Hypothalamus (tissue), 51 donors: ENCODE measurements at regions not wholly inside any gene's neighbourhood (a gene's known extent, or its start where the extent isn't known, plus 50 kb on each side); places are given as distances from the start of the nearest gene placed in this dataset.

Source experiments
- DNase-seq, 51 donors: peaks; one replicate each; lab custom pipeline; 2025; lab: John Stamatoyannopoulos, UW

- no peak for DNase-seq
Observed at GRCh38 chr15:38072007-38072347, 137.5 kb downstream of the TMCO5A start.

- peak; percentile 52 to 98 (median 92) for DNase-seq
Observed at GRCh38 chr15:38072348-38073177, 138.1 kb downstream of the TMCO5A start.

GRCh38 chr15:38073178-38073946 is 138.9 kb downstream of the TMCO5A start:
- DNase-seq, result peak in 8 of 51 donors; percentile 19 to 98 (median 61)

GRCh38 chr15:38074029-38074428 is 139.6 kb downstream of the TMCO5A start:
- no peak for DNase-seq

GRCh38 chr15:38075466-38075865 is 141.0 kb downstream of the TMCO5A start:
- no peak for DNase-seq

- peak in 19 of 51 donors; percentile 5 to 40 (median 19) for DNase-seq
Observed at GRCh38 chr15:38076786-38077185, 142.3 kb downstream of the TMCO5A start.

- no peak for DNase-seq
Observed at GRCh38 chr15:38079236-38079635, 144.8 kb downstream of the TMCO5A start.

GRCh38 chr15:38080651-38081275 is 146.3 kb downstream of the TMCO5A start:
- no peak for DNase-seq

- DNase-seq, result no peak
Observed at GRCh38 chr15:38084289-38084688, 149.8 kb downstream of the TMCO5A start.

GRCh38 chr15:38085114-38085513 is 150.7 kb downstream of the TMCO5A start:
- no peak for DNase-seq

- no peak for DNase-seq
Observed at GRCh38 chr15:38085931-38086568, 151.6 kb downstream of the TMCO5A start.

- no peak for DNase-seq
Observed at GRCh38 chr15:38086611-38087010, 152.2 kb downstream of the TMCO5A start.

- no peak for DNase-seq
Observed at GRCh38 chr15:38088971-38089370, 154.5 kb downstream of the TMCO5A start.

- DNase-seq, result no peak
Observed at GRCh38 chr15:38090223-38090622, 155.8 kb downstream of the TMCO5A start.

- DNase-seq, result no peak
Observed at GRCh38 chr15:38090678-38091077, 156.2 kb downstream of the TMCO5A start.

- no peak for DNase-seq
Observed at GRCh38 chr15:38091078-38091645, 156.7 kb downstream of the TMCO5A start.

GRCh38 chr15:38093931-38094330 is 158.7 kb upstream of the SPRED1 start:
- DNase-seq, result no peak

- DNase-seq, result no peak
Observed at GRCh38 chr15:38102972-38103371, 149.7 kb upstream of the SPRED1 start.

GRCh38 chr15:38103564-38103963 is 149.1 kb upstream of the SPRED1 start:
- no peak for DNase-seq

GRCh38 chr15:38111070-38111469 is 141.6 kb upstream of the SPRED1 start:
- DNase-seq, result no peak

- DNase-seq, result no peak
Observed at GRCh38 chr15:38112406-38112805, 140.2 kb upstream of the SPRED1 start.
